Common myeloid progenitor, CD34-positive (primary cell): ENCODE measurements at regions not wholly inside any gene's neighbourhood (a gene's known extent, or its start where the extent isn't known, plus 50 kb on each side); places are given as distances from the start of the nearest gene placed in this dataset.

Source experiments
- CTCF ChIA-PET: fragments of 350-600 bp; sonication (Branson Sonifier 250); formaldehyde crosslinking; loops from one replicate; lab custom pipeline; 2021; ENCODE audit warnings: antibody characterized with exemption; lab: Charles Lee
- POLR2A ChIA-PET: fragments of 350-600 bp; sonication (Branson Sonifier 250); formaldehyde crosslinking; loops from one replicate; lab custom pipeline; 2021; ENCODE audit warnings: antibody characterized with exemption; lab: Charles Lee
- DNase-seq, 3 donors: peaks; one replicate each; pipeline versions ENCODE4 v3.0.0 to v3.0.0-alpha.2; 2013
- H3K27ac ChIP-seq, 2 experiments: 1 replicate in 1 of 2; 2 replicates in 1 of 2; pipeline ENCODE4 v1.7.0; 2013; ENCODE audit warnings: inconsistent platforms in 2 of 2, low read length in 2 of 2, mild to moderate bottlenecking in 2 of 2, low read depth in 1 of 2, moderate library complexity in 1 of 2; ENCODE audit not compliant: severe bottlenecking in 2 of 2, insufficient read depth in 1 of 2, poor library complexity in 1 of 2
- H3K27me3 ChIP-seq, 5 experiments: replicated peaks in 2 of 5; 1 replicate in 3 of 5; 2 replicates in 2 of 5; pipeline versions ENCODE4 v1.6.1 to v1.7.0; 2013; ENCODE audit warnings: low read length in 4 of 5, mild to moderate bottlenecking in 2 of 5, moderate library complexity in 2 of 5, inconsistent platforms in 1 of 5; ENCODE audit not compliant: insufficient read depth in 5 of 5, control insufficient read depth in 4 of 5
- H3K36me3 ChIP-seq, 4 experiments: 1 replicate in 2 of 4; 2 replicates in 2 of 4; pipeline versions ENCODE4 v1.6.1 to v1.7.0; 2013; ENCODE audit warnings: low read length in 3 of 4, control low read depth in 1 of 4, mild to moderate bottlenecking in 1 of 4; ENCODE audit not compliant: control insufficient read depth in 4 of 4, insufficient read depth in 4 of 4
- H3K4me1 ChIP-seq, 4 experiments: 1 replicate in 3 of 4; 2 replicates in 1 of 4; pipeline versions ENCODE4 v1.6.1 to v1.7.1; 2013; ENCODE audit warnings: low read length in 3 of 4, mild to moderate bottlenecking in 3 of 4, control low read depth in 1 of 4, inconsistent platforms in 1 of 4, moderate library complexity in 1 of 4; ENCODE audit not compliant: control insufficient read depth in 4 of 4, insufficient read depth in 4 of 4; ENCODE audit errors: control extremely low read depth in 1 of 4
- H3K4me3 ChIP-seq, 7 experiments: 1 replicate in 4 of 7; 2 replicates in 3 of 7; pipeline versions ENCODE4 v1.5.1 to v1.7.0; 2013; ENCODE audit warnings: mild to moderate bottlenecking in 7 of 7, low read length in 6 of 7, moderate library complexity in 6 of 7, inconsistent platforms in 2 of 7, low read depth in 2 of 7, control low read depth in 1 of 7; ENCODE audit not compliant: insufficient read depth in 4 of 7, control insufficient read depth in 1 of 7; ENCODE audit errors: extremely low read depth in 1 of 7
- H3K9me3 ChIP-seq, 5 experiments: 1 replicate in 4 of 5; 2 replicates in 1 of 5; pipeline versions ENCODE4 v1.6.1 to v1.7.1; 2013; ENCODE audit warnings: low read length in 4 of 5, mild to moderate bottlenecking in 2 of 5, inconsistent platforms in 1 of 5, low read depth in 1 of 5, moderate library complexity in 1 of 5; ENCODE audit not compliant: control insufficient read depth in 4 of 5, insufficient read depth in 2 of 5; ENCODE audit errors: control extremely low read depth in 1 of 5
- WGBS: methylation state at CpG from one replicate; pipeline ENCODE4 v1.1.5; 2013; ENCODE audit not compliant: insufficient coverage; 5-methylcytosine and 5-hydroxymethylcytosine counted together

DNA sequence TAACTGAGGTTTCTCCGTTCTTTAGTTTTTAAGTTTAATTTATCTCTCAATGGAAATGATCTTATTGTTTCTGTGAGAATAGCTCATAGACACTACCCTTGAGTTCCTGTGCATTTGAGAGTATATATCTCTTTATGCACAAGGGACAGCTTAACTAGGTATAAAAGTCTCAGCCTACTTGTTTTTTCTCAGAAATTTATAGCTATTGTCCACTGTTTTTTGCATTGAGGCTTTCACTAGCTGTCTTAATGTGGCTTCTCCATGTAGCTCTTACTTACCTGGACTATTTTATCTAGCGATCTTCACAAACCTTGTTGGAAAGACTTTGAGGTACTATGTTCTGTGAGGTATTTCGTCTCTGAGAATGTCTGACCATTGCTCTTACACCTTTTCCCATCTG is 153.9 kb upstream of the RTL1 start:
- no peaks in the 10 kb centered on the region for H3K27me3 ChIP-seq
- CTCF ChIA-PET, result interaction anchor here (1.2 kb wide), 1 partner anchor 11 kb away, joined by 3 read pairs; no protein-coding TSS in a partner anchor
- H3K27ac ChIP-seq, result no peak overlapping the region
- no peak overlapping the region for H3K4me3 ChIP-seq
- POLR2A ChIA-PET, result no interaction called here
- no CpG with 5 or more reads among the region's 3 CpGs for WGBS
- no peaks in the 10 kb centered on the region for H3K4me1 ChIP-seq
- DNase-seq, result no peak
- H3K9me3 ChIP-seq, result peaks cover 0 to 9% (median 3%) of the 10 kb centered on the region in 5 experiments
- H3K36me3 ChIP-seq, result peaks cover 0 to 17% (median 0%) of the 10 kb centered on the region in 4 experiments

DNA sequence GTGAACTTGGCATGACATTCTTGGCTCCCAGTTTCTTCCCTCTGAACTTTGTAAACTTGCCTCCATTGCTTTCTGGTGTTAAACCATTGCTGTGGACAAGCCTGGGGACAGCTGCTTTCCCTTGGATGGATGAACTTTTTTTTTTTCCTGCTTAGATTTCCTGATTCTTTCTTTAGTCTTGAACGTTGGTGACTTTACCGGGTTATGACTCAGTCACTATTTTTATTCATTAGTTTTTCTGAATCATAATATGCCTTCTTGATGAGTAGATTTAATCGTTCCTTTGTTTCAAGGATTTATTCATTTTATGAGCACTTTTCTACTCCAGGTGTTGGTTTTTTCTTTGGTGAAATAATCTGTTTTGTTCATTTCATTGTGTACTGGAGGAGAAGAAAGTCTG is 155.0 kb upstream of the RTL1 start:
- H3K36me3 ChIP-seq, result peaks cover 0 to 17% (median 0%) of the 10 kb centered on the region in 4 experiments
- ChIA-PET CTCF (interaction anchor here (1.2 kb wide), 1 partner anchor 10 kb away, joined by 3 read pairs; no protein-coding TSS in a partner anchor), POLR2A (no interaction called here)
- no peak overlapping the region for H3K4me3 ChIP-seq
- H3K4me1 ChIP-seq, result no peaks in the 10 kb centered on the region
- H3K27me3 ChIP-seq, result no peaks in the 10 kb centered on the region
- H3K9me3 ChIP-seq, result peaks cover 0 to 9% (median 3%) of the 10 kb centered on the region in 5 experiments
- WGBS, result 100% methylated on average over 1 of the region's 3 CpGs
- DNase-seq, result no peak
- H3K27ac ChIP-seq, result no peak overlapping the region

DNA sequence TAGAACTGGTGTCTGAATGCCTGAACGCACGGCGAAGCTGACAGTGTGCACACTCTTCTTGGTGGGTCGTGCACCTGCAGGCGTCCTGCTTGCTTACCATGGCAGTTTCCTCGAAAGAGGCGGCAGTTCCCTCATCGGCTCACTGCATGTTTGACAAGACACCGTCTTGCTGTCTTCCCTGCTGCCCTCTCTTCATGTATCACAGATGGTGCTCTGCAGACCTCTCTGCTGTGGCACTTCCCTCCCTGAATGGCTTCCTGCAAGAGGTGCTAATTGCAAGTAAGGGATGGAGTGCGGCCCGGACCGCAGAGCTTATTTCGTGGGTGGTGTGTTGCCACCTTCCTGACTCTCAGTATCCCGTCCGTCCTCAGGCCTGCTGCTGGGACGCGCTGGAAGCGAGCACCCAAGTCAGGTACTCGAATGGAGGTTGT is 156.7 kb upstream of the RTL1 start:
- DNase-seq, result no peak
- ChIA-PET POLR2A (no interaction called here), CTCF (no interaction called here)
- H3K36me3 ChIP-seq, result peaks cover 0 to 10% (median 0%) of the 10 kb centered on the region in 4 experiments
- H3K9me3 ChIP-seq, result peaks cover 0 to 9% (median 3%) of the 10 kb centered on the region in 5 experiments
- no peak overlapping the region for H3K4me3 ChIP-seq
- no peaks in the 10 kb centered on the region for H3K4me1 ChIP-seq
- 95% methylated on average over 15 of the region's 19 CpGs for WGBS
- H3K27ac ChIP-seq, result no peak overlapping the region
- H3K27me3 ChIP-seq, result no peaks in the 10 kb centered on the region

DNA sequence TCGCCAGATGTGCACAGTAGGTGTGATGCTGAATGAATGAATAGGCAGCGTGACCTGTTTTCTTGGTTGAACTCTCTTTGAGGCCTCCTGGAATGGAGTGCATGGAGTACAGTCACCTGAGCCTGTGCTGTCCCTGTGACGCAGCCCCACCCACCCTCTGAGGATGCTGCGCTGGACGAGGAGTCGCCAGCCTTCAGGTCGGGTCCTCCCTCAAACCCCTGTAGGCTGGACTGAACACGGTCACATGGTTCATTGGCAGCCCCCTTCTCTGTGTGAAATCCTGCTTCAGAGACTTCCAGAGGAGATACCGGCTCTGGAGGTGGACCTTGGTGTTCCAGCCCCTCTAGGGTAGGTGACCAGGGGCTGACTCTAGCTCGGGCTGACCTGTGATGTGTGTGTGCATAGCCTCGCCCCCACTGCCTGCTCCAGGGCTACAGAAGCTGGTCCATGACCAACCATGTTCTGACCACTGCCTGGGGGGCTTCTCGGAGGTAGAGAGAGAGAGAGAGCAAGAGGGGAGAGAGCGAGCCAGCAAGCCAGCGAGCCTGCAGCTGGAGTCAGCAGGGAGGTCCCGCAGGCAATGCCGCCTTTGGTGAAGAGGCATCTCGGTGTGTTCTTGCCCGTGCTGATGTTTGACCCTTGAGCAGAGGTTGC is 158.0 kb upstream of the RTL1 start:
- ChIA-PET CTCF (no interaction called here), POLR2A (no interaction called here)
- Histone ChIP-seq H3K27me3 (no peaks in the 10 kb centered on the region), H3K4me3 (no peak overlapping the region), H3K4me1 (no peaks in the 10 kb centered on the region), H3K27ac (no peak overlapping the region), H3K36me3 (peaks cover 0 to 3% (median 0%) of the 10 kb centered on the region in 4 experiments), H3K9me3 (peaks cover 0 to 6% (median 3%) of the 10 kb centered on the region in 5 experiments)
- 96% methylated on average over 16 of the region's 18 CpGs for WGBS
- DNase-seq, result no peak

DNA sequence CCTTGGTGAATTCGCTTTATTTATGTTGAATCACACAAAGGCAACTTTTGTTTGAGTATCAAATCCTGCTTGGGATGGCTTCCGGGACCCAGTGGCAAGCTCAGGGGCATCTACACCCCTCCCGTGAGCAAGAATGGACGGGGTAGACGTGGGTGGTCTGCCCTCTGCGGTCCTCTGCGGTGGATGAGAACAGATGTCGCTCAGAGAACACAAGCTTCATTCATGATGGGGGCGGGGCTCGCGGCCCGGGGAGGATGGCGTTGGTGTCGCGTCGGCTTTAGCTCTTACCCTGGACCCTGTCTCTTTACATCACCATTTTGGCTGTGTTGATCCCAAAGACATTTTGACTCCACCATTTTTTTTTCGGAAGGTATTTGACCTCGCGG is 158.5 kb upstream of the RTL1 start:
- Histone ChIP-seq H3K4me3 (no peak overlapping the region), H3K4me1 (no peaks in the 10 kb centered on the region), H3K9me3 (peaks cover 0 to 6% (median 3%) of the 10 kb centered on the region in 5 experiments), H3K36me3 (peaks cover 0 to 3% (median 0%) of the 10 kb centered on the region in 4 experiments), H3K27me3 (no peaks in the 10 kb centered on the region), H3K27ac (no peak overlapping the region)
- 89% methylated on average over 19 of the region's 19 CpGs for WGBS
- ChIA-PET CTCF (no interaction called here), POLR2A (no interaction called here)
- no peak for DNase-seq

- ChIA-PET POLR2A (no interaction called here), CTCF (interaction anchor here (0.9 kb wide), 1 partner anchor 36 kb away, joined by 3 read pairs; no protein-coding TSS in a partner anchor)
- Histone ChIP-seq H3K4me3 (no peak overlapping the region), H3K27ac (no peak overlapping the region), H3K9me3 (peaks cover 0 to 6% (median 0%) of the 10 kb centered on the region in 5 experiments), H3K4me1 (no peaks in the 10 kb centered on the region), H3K27me3 (no peaks in the 10 kb centered on the region), H3K36me3 (peaks cover 0 to 3% (median 0%) of the 10 kb centered on the region in 4 experiments)
- DNase-seq, result no peak
- 98% methylated on average over 7 of the region's 7 CpGs for WGBS
Measured at GRCh38 chr14:101062601-101063000, 159.1 kb upstream of the RTL1 start.

DNA sequence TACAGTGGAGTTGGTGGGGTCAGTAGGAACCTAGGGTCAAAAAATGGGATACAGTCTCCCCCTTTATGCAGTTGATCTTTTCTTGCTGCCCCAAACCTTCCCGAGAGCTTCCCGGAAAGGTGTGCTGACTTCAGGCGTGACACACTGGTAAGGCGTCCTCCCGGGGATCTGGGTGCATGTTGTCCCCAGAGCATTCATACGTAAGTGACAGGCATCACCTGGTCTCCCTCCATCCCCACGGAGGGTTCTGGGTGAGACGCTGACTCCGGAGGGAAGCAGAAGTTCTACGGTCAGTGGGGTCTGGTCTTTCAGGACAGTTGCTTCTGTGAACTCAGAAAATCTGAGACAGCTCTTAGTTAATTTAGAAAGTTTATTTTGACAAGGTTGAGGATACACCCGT is 159.6 kb upstream of the RTL1 start:
- no peak for DNase-seq
- POLR2A ChIA-PET, result no interaction called here
- 91% methylated on average over 11 of the region's 11 CpGs for WGBS
- CTCF ChIA-PET, result interaction anchor here (0.9 kb wide), 1 partner anchor 37 kb away, joined by 3 read pairs; no protein-coding TSS in a partner anchor
- peaks cover 0 to 3% (median under 1%) of the 10 kb centered on the region in 4 experiments for H3K4me1 ChIP-seq
- no peak overlapping the region for H3K27ac ChIP-seq
- H3K9me3 ChIP-seq, result peaks cover 0 to 2% (median 0%) of the 10 kb centered on the region in 5 experiments
- no peaks in the 10 kb centered on the region for H3K27me3 ChIP-seq
- H3K4me3 ChIP-seq, result no peak overlapping the region
- H3K36me3 ChIP-seq, result peaks cover 0 to 3% (median 0%) of the 10 kb centered on the region in 4 experiments
